ENCODE measurements at regions not wholly inside any gene's neighbourhood (a gene's known extent, or its start where the extent isn't known, plus 50 kb on each side); places are given as distances from the start of the nearest gene placed in this dataset.
"Not testable (repeated sequence)": the region's sequence is repeated elsewhere in the genome, so short reads cannot be mapped to it uniquely, and the experiment has no call there.

DNA sequence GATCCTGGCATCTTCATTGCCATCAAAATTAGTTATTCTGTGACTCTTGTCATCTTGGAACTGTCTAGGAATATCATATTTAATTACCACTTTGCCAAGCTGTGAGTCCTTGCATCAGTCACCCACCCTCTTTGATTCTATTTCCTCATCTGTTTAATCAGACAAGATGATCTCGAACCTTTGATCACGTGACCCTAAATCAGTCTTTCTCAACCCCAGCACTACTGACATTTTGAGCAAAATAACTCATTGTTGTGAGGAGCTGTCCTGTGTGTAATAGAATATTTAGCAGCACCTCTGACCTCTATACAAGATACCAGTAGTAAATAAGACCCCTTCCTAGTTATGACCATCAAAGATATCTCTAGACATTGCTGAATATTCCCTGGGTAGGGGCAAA lies 343.4 kb upstream of the ARPP21 start:
- TF ChIP-seq, protein P1, sequence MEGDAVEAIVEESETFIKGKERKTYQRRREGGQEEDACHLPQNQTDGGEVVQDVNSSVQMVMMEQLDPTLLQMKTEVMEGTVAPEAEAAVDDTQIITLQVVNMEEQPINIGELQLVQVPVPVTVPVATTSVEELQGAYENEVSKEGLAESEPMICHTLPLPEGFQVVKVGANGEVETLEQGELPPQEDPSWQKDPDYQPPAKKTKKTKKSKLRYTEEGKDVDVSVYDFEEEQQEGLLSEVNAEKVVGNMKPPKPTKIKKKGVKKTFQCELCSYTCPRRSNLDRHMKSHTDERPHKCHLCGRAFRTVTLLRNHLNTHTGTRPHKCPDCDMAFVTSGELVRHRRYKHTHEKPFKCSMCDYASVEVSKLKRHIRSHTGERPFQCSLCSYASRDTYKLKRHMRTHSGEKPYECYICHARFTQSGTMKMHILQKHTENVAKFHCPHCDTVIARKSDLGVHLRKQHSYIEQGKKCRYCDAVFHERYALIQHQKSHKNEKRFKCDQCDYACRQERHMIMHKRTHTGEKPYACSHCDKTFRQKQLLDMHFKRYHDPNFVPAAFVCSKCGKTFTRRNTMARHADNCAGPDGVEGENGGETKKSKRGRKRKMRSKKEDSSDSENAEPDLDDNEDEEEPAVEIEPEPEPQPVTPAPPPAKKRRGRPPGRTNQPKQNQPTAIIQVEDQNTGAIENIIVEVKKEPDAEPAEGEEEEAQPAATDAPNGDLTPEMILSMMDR (IDR thresholded peaks at IDR 0.05 in 8 of 11, conservative IDR thresholded peaks at IDR 0.05 in 3 of 11), result no peak
- TF ChIP-seq POLR2AphosphoS5 (IDR thresholded peaks at IDR 0.05), result no peak
- TF ChIP-seq POLR2A (IDR thresholded peaks at IDR 0.05), result no peak
- H3K36me3 ChIP-seq, result no peaks in the 10 kb centered on the region
- no peaks in the 10 kb centered on the region for H3K27me3 ChIP-seq (replicated peaks in 1 of 7)
- H3K27ac ChIP-seq, result no peak overlapping the region
- intact Hi-C loops (cut with DNase I; ENCODE audit: low total_unique reads), result no loop called here
- H3K4me3 ChIP-seq, result no peak overlapping the region
- 61 to 75% (median 64%) methylated on average over 2 of the region's 2 CpGs for WGBS, 5 donors
- no peaks in the 10 kb centered on the region for H3K4me1 ChIP-seq
- H3K9me3 ChIP-seq, result peaks cover 0 to 4% (median 0%) of the 10 kb centered on the region in 8 donors
- DNase-seq, result no peak

DNA sequence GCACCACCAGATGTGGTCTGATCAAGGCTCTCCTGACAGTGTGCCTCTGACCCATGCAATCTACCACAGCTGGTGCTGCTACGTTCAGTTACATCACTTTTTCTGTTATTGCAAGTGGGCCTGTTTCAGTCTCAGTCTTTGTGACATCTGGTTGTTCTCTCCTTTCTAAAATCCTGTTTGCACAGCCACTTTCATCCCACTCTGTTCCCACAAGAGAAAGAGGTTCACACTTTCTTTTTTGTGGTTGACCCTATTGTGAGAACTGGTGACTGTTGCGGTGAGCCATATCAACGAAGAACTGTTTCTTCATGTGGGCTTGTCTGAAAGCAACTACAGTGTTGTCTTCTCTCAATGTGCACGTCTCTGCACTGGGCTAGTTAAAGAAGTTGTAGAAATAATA lies 342.8 kb upstream of the ARPP21 start:
- Histone ChIP-seq H3K9me3 (peaks cover 0 to 4% (median 0%) of the 10 kb centered on the region in 8 donors), H3K4me3 (no peak overlapping the region), H3K4me1 (no peaks in the 10 kb centered on the region), H3K36me3 (no peaks in the 10 kb centered on the region), H3K27me3 (replicated peaks in 1 of 7) (no peaks in the 10 kb centered on the region), H3K27ac (no peak overlapping the region)
- intact Hi-C loops (cut with DNase I; ENCODE audit: low total_unique reads), result no loop called here
- no peak for DNase-seq
- TF ChIP-seq POLR2AphosphoS5 (IDR thresholded peaks at IDR 0.05), result no peak
- TF ChIP-seq, protein P1 (IDR thresholded peaks at IDR 0.05 in 8 of 11, conservative IDR thresholded peaks at IDR 0.05 in 3 of 11), result no peak
- TF ChIP-seq POLR2A (IDR thresholded peaks at IDR 0.05), result no peak
- WGBS, 5 donors, result 54 to 74% (median 65%) methylated on average over 4 of the region's 4 CpGs

DNA sequence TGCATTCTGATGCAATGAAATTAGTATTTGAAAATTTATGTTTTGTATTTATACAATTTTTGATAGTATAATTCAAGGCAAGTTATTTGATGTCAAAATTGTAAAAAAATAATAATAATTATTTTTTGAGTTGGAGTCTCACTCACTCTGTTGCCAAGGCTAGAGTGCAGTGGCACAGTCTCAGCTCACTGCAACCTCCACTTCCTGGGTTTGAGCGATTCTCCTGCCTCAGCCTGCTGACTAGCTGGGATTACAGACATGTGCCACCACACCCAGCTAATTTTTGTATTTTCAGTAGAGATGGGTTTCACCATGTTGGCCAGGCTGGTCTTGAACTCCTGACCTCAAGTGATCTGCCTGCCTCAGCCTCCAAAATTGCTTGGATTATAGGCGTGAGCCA lies 342.4 kb upstream of the ARPP21 start:
- DNase-seq; H3K4me1 ChIP-seq; intact Hi-C loops (cut with DNase I; ENCODE audit: low total_unique reads); H3K9me3 ChIP-seq; H3K27me3 ChIP-seq (replicated peaks in 1 of 7); H3K36me3 ChIP-seq; H3K4me3 ChIP-seq; H3K27ac ChIP-seq: not testable (repeated sequence)
- 64 to 78% (median 69%) methylated on average over 2 of the region's 2 CpGs for WGBS, 5 donors

DNA sequence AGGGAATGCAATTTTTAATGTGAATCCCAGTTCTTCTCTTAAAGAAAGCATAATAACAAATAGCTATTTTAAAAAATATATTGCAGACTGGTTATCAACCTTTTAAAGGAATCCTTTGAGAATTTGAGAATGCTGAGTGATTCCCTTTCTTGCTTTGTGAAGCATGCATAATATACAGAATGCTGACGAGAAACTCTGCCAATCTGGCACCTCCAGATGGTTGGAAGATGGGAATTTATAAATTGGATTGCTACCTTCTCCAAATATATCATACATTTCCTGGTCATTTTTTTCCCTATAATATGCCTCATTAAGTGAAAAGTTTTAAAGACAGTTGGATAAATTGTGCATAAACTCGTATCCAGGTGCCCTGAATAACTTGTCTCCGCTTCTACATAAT lies 333.9 kb upstream of the ARPP21 start:
- peaks cover 0 to 5% (median 0%) of the 10 kb centered on the region in 8 donors for H3K9me3 ChIP-seq
- no peak overlapping the region for H3K4me3 ChIP-seq
- H3K27me3 ChIP-seq (replicated peaks in 1 of 7), result no peaks in the 10 kb centered on the region
- 64 to 86% (median 76%) methylated on average over 3 of the region's 3 CpGs for WGBS, 5 donors
- intact Hi-C loops (cut with DNase I; ENCODE audit: low total_unique reads), result no loop called here
- no peak overlapping the region for H3K27ac ChIP-seq
- TF ChIP-seq POLR2A (IDR thresholded peaks at IDR 0.05) (no peak), POLR2AphosphoS5 (IDR thresholded peaks at IDR 0.05) (no peak)
- TF ChIP-seq, protein P1 (IDR thresholded peaks at IDR 0.05 in 8 of 11, conservative IDR thresholded peaks at IDR 0.05 in 3 of 11), result no peak
- no peaks in the 10 kb centered on the region for H3K4me1 ChIP-seq
- no peak for DNase-seq
- H3K36me3 ChIP-seq, result no peaks in the 10 kb centered on the region

DNA sequence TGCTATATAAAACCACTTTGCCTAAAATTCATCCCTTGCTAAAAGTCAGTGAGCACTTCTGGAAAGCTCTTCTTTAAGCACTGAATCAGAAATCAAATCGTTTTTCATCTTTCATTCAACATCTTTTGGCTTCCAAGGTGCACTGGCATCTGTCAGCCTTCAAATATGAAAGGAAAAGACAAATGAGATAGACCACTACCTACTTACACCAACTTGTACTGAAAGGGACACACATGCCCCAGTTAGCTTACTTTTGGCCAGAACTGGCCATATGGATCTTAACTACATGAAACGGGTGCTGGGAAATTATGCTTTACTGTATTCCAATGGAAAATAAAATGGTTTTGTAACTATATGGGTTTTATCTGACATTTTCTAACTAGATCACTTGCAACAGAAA lies 332.0 kb upstream of the ARPP21 start:
- Histone ChIP-seq H3K4me3 (no peak overlapping the region), H3K4me1 (no peaks in the 10 kb centered on the region), H3K9me3 (peaks cover 0 to 5% (median 0%) of the 10 kb centered on the region in 8 donors), H3K36me3 (no peaks in the 10 kb centered on the region), H3K27me3 (replicated peaks in 1 of 7) (no peaks in the 10 kb centered on the region), H3K27ac (no peak overlapping the region)
- TF ChIP-seq, protein P1 (IDR thresholded peaks at IDR 0.05 in 8 of 11, conservative IDR thresholded peaks at IDR 0.05 in 3 of 11), result no peak
- DNase-seq, result no peak
- intact Hi-C loops (cut with DNase I; ENCODE audit: low total_unique reads), result no loop called here
- 60 to 81% (median 70%) methylated on average over 2 of the region's 2 CpGs for whole genome bisulfite sequencing, 5 donors

DNA sequence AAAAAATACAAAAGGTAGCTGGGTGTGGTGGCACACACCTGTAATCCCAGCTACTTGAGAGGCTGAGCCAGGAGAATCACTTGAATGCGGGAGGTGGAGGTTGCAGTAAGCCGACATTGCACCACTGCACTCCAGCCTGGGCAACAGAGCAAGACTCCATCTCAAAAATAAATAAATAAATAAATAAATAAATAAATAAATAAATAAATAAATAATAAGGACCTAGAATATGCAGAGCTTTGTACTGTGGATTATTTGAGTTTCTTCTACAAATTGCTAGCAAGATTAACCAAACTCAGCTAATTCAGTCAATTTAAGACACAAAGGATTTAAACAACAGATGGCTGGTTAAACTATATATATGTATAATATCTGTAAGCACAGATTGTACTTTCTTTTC lies 322.5 kb upstream of the ARPP21 start:
- not testable (repeated sequence) for DNase-seq

More for the DNA sequence above, 322.5 kb upstream of the ARPP21 start:
- WGBS, 5 donors, result 95 to 100% (median 96%) methylated on average over 2 of the region's 2 CpGs
- H3K9me3 ChIP-seq; H3K27ac ChIP-seq; H3K4me3 ChIP-seq; intact Hi-C loops (cut with DNase I; ENCODE audit: low total_unique reads); H3K4me1 ChIP-seq; H3K27me3 ChIP-seq (replicated peaks in 1 of 7); H3K36me3 ChIP-seq: not testable (repeated sequence)

All from spleen (tissue), 11 donors.